Left lung (tissue), 4 donors: ENCODE measurements at regions not wholly inside any gene's neighbourhood (a gene's known extent, or its start where the extent isn't known, plus 50 kb on each side); places are given as distances from the start of the nearest gene placed in this dataset.

Experiments used
- ATAC-seq: fragments of 200-7000 bp; cut with Tn5 transposase; one replicate; pipeline ENCODE4 v1.9.1; 2020; ENCODE audit warnings: moderate library complexity
- DNase-seq, 4 donors: peaks; one replicate each; pipeline ENCODE4 v3.0.0-alpha.2; 2013 to 2020
- H3K27ac ChIP-seq, 2 donors: fragments of 200-600 bp; sonication (generic) in 1 of 2; one replicate each; pipeline versions ENCODE4 v1.5.0 to v1.8.0; 2020 to 2021
- H3K27me3 ChIP-seq, 2 donors: fragments of 200-600 bp; sonication (generic) in 1 of 2; one replicate each; pipeline versions ENCODE4 v1.5.0 to v1.8.0; 2020 to 2021
- H3K36me3 ChIP-seq, 2 donors: fragments of 200-600 bp; sonication (generic) in 1 of 2; one replicate each; pipeline versions ENCODE4 v1.5.0 to v1.8.0; 2020 to 2021
- H3K4me1 ChIP-seq, 2 donors: fragments of 200-600 bp; one replicate each; pipeline ENCODE4 v1.8.0; 2021
- H3K4me3 ChIP-seq, 2 donors: fragments of 200-600 bp; sonication (generic) in 1 of 2; one replicate each; pipeline versions ENCODE4 v1.5.0 to v1.8.0; 2020 to 2021; ENCODE audit warnings: mild to moderate bottlenecking in 1 of 2
- H3K9me3 ChIP-seq, 2 donors: fragments of 200-600 bp; sonication (generic) in 1 of 2; one replicate each; pipeline versions ENCODE4 v1.5.0 to v1.8.0; 2020 to 2021
- intact Hi-C, 2 donors: fragments of 100-400 bp; cut with DNase I; formaldehyde crosslinking; loops; one replicate each; pipeline versions ENCODE4 v1.11.2 to v1.14.2; 2022
- TF ChIP-seq, protein P1 (sequence below), 2 donors: fragments of 200-600 bp; sonication (generic) in 1 of 2; IDR thresholded peaks; one replicate each; pipeline versions ENCODE4 v1.5.0 to v1.8.0; 2021; ENCODE audit warnings: antibody characterized with exemption in 2 of 2
- donor health status: DM: no; HTN: yes; CAD: no.
- donor health status: DM: no; HTN: no; CAD: no.

DNA sequence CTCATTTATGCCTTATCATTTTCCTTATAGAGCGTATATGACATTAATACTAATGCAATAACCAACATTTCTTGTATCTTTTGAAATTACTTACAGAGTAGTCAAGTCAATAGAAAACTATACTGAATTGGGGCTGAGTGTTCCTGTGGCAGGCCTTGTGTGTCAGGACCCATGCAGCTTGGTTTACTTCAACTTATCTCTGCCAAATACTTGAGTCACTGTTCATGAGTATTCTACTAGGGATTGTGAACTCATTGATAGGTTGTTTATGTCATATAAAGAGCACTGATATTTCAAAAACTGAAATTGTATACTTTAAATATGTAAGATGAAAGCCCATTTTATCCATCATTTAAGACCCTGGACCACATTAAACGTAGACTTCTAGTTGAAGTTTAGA is 688.6 kb upstream of the SLITRK1 start:
- ATAC-seq (no peak), DNase-seq (no peak)
- no peak overlapping the region for H3K4me3 ChIP-seq
- H3K27me3 ChIP-seq: no peaks in the 10 kb centered on the region
- no peaks in the 10 kb centered on the region for H3K4me1 ChIP-seq
- no peaks in the 10 kb centered on the region for H3K9me3 ChIP-seq
- H3K27ac ChIP-seq: no peak overlapping the region
- intact Hi-C loops: no loop called here
- TF ChIP-seq, protein P1, sequence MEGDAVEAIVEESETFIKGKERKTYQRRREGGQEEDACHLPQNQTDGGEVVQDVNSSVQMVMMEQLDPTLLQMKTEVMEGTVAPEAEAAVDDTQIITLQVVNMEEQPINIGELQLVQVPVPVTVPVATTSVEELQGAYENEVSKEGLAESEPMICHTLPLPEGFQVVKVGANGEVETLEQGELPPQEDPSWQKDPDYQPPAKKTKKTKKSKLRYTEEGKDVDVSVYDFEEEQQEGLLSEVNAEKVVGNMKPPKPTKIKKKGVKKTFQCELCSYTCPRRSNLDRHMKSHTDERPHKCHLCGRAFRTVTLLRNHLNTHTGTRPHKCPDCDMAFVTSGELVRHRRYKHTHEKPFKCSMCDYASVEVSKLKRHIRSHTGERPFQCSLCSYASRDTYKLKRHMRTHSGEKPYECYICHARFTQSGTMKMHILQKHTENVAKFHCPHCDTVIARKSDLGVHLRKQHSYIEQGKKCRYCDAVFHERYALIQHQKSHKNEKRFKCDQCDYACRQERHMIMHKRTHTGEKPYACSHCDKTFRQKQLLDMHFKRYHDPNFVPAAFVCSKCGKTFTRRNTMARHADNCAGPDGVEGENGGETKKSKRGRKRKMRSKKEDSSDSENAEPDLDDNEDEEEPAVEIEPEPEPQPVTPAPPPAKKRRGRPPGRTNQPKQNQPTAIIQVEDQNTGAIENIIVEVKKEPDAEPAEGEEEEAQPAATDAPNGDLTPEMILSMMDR (IDR thresholded peaks at IDR 0.05): no peak
- no peaks in the 10 kb centered on the region for H3K36me3 ChIP-seq

DNA sequence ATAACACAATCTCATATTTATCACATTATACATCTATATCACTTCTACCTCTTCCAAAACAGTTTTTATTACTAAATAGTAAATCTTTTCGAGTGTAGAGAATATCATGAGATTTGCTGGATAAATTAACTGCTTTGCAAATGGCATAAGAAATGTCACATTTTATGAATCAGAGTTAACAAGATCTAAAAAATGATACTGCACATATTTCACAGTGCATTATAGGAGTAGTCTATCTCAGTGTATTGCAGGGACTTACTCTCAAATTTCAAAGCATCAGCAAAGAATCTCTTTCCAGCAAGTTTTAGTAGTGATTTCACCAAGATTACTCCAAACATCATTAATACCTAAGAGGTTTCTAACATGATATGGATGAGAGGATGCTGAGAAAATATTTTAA is 687.1 kb upstream of the SLITRK1 start:
- Histone ChIP-seq H3K27ac (no peak overlapping the region), H3K27me3 (no peaks in the 10 kb centered on the region), H3K4me1 (no peaks in the 10 kb centered on the region), H3K4me3 (no peak overlapping the region), H3K9me3 (no peaks in the 10 kb centered on the region), H3K36me3 (no peaks in the 10 kb centered on the region)
- no peak for ATAC-seq
- intact Hi-C loops: no loop called here
- DNase-seq: no peak
- TF ChIP-seq, protein P1 (IDR thresholded peaks at IDR 0.05): no peak

DNA sequence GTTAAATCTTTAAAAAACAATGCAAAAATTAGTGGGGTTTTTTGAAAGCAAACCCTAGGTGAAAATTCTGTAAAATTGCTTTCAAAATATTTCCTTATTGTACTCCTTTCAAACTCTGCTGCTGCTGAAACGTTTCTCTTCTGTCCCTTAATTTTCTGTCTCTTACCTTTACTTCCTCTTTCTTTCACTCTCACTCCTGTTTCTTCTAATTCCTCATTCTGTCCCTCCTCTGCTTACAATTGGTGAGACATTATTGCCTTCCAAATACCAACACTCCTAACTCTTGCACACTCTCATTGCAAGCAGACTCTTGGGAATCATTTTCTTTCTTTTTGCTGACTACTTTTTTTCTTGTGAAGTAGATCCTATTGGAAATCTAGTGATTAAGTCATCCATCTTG is 685.6 kb upstream of the SLITRK1 start:
- TF ChIP-seq, protein P1 (IDR thresholded peaks at IDR 0.05): no peak
- H3K27ac ChIP-seq: no peak overlapping the region
- no peak for DNase-seq
- no peak for ATAC-seq
- no peaks in the 10 kb centered on the region for H3K9me3 ChIP-seq
- no peak overlapping the region for H3K4me3 ChIP-seq
- intact Hi-C loops: no loop called here
- no peaks in the 10 kb centered on the region for H3K36me3 ChIP-seq
- H3K4me1 ChIP-seq: no peaks in the 10 kb centered on the region
- no peaks in the 10 kb centered on the region for H3K27me3 ChIP-seq

DNA sequence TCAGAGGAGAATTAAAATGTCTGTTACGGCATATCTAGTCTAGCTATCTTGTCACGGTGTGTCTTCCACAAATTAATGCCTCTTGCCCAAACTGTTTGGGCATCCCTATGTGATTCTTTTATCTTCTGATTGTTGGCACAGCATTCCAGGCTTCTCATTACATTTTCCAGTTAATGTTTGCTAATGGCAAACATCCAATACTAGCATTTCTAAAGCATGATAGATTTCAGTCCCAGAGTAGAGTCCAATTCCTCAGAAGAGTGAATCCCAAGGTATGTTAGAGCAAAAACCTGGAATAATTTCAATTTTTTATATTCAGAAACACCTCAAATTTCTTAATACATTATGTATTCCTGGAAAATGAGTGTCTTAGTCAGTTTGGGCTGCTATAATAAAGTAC is 684.5 kb upstream of the SLITRK1 start:
- no peak for DNase-seq
- H3K36me3 ChIP-seq: no peaks in the 10 kb centered on the region
- H3K9me3 ChIP-seq: peaks cover 0 to 3% of the 10 kb centered on the region in 2 donors
- ATAC-seq: no peak
- TF ChIP-seq, protein P1 (IDR thresholded peaks at IDR 0.05): no peak
- no peak overlapping the region for H3K4me3 ChIP-seq
- H3K4me1 ChIP-seq: no peaks in the 10 kb centered on the region
- no peaks in the 10 kb centered on the region for H3K27me3 ChIP-seq
- H3K27ac ChIP-seq: no peak overlapping the region
- intact Hi-C loops: no loop called here

DNA sequence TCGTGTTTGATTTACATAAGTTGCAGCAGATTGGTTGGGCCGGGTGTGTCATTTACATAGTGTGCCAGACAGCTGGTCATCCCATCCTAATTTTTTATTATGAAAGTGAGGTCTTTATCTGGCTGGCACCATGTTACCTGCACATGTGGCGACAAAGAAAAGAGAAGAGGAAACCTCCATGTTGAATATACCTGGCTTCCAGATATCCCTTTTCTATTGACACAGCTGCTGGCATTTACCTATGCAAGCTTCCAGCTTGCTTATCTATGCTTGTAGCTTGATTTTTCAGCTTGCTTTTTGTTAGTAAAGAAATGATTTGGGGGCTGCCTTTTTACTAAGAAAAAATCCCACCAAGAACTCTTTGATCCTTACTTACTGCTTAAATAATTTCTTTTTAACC is 681.3 kb upstream of the SLITRK1 start:
- H3K4me1 ChIP-seq: no peaks in the 10 kb centered on the region
- intact Hi-C loops: no loop called here
- no peak overlapping the region for H3K4me3 ChIP-seq
- no peak overlapping the region for H3K27ac ChIP-seq
- ATAC-seq (no peak), DNase-seq (no peak)
- peaks cover 0 to 19% of the 10 kb centered on the region in 2 donors for H3K9me3 ChIP-seq
- H3K36me3 ChIP-seq: no peaks in the 10 kb centered on the region
- no peaks in the 10 kb centered on the region for H3K27me3 ChIP-seq
- TF ChIP-seq, protein P1 (IDR thresholded peaks at IDR 0.05): no peak
